T-cell (primary cell): ENCODE measurements at regions not wholly inside any gene's neighbourhood (a gene's known extent, or its start where the extent isn't known, plus 50 kb on each side); places are given as distances from the start of the nearest gene placed in this dataset.

Source experiments
- ATAC-seq, 4 experiments: fragments of 200-7000 bp in 3 of 4; fragments of 150-1000 bp in 1 of 4; cut with Tn5 transposase; replicated peaks in 1 of 4; 1 replicate in 3 of 4; 2 replicates in 1 of 4; pipeline ENCODE4 v1.10.0; 2021; ENCODE audit warnings: moderate library complexity in 3 of 4, mild to moderate bottlenecking in 2 of 4, moderate number of reproducible peaks in 1 of 4
- CTCF ChIA-PET, 2 donors: fragments of 300-600 bp; sonication (Branson Sonifier 250); formaldehyde crosslinking; loops; one replicate each; lab custom pipeline; 2022; ENCODE audit warnings: antibody characterized with exemption in 2 of 2; lab: Charles Lee
- POLR2A ChIA-PET, 2 donors: fragments of 300-600 bp; sonication (Branson Sonifier 250); formaldehyde crosslinking; loops; one replicate each; lab custom pipeline; 2022; ENCODE audit warnings: antibody characterized with exemption in 2 of 2; lab: Charles Lee
- DNase-seq, 35 experiments: peaks; one replicate each; pipeline versions ENCODE4 v3.0.0 to v3.0.0-alpha.2; 2013 to 2023
- H3K27ac ChIP-seq: one replicate; pipeline ENCODE4 v1.5.1; 2013; ENCODE audit warnings: low read length
- H3K27me3 ChIP-seq, 2 experiments: replicated peaks in 1 of 2; 1 replicate in 1 of 2; 2 replicates in 1 of 2; pipeline versions ENCODE4 v1.6.1 to v1.7.0; 2013; ENCODE audit warnings: low read length in 1 of 2, mixed read lengths in 1 of 2; ENCODE audit not compliant: control insufficient read depth in 2 of 2, insufficient read depth in 2 of 2; ENCODE audit errors: extremely low read depth in 1 of 2
- H3K36me3 ChIP-seq, 2 donors: 1 replicate in 1 of 2; 2 replicates in 1 of 2; pipeline versions ENCODE4 v1.6.1 to v1.7.0; 2013; ENCODE audit warnings: low read length in 1 of 2; ENCODE audit not compliant: control insufficient read depth in 2 of 2, insufficient read depth in 1 of 2; ENCODE audit errors: extremely low read depth in 1 of 2
- H3K4me1 ChIP-seq, 2 experiments: 1 replicate in 1 of 2; 2 replicates in 1 of 2; pipeline versions ENCODE4 v1.6.1 to v1.7.0; 2013; ENCODE audit warnings: low read length in 2 of 2, mixed read lengths in 1 of 2; ENCODE audit not compliant: insufficient read depth in 2 of 2, control insufficient read depth in 1 of 2; ENCODE audit errors: extremely low read depth in 1 of 2
- H3K4me3 ChIP-seq, 2 donors: 1 replicate in 1 of 2; 2 replicates in 1 of 2; pipeline versions ENCODE4 v1.5.1 to v1.7.0; 2013; ENCODE audit warnings: mild to moderate bottlenecking in 2 of 2, low read length in 1 of 2, moderate library complexity in 1 of 2; ENCODE audit not compliant: control insufficient read depth in 1 of 2; ENCODE audit errors: extremely low read depth in 1 of 2
- H3K9me3 ChIP-seq: 2 replicates; pipeline ENCODE4 v1.7.0; 2013
- H3K27ac Mint-ChIP-seq, 2 donors: one replicate each; pipeline ENCODE4 v1.8.0; 2020 to 2021; ENCODE audit warnings: mild to moderate bottlenecking in 2 of 2, mixed read lengths in 2 of 2
- H3K27me3 Mint-ChIP-seq, 2 donors: one replicate each; pipeline ENCODE4 v1.8.0; 2021 to 2022; ENCODE audit warnings: mixed read lengths in 2 of 2
- H3K36me3 Mint-ChIP-seq: one replicate; pipeline ENCODE4 v1.8.0; 2021; ENCODE audit warnings: mixed read lengths
- H3K4me1 Mint-ChIP-seq, 3 donors: one replicate each; pipeline ENCODE4 v1.8.0; 2020 to 2022; ENCODE audit warnings: mixed read lengths in 3 of 3, mild to moderate bottlenecking in 1 of 3
- H3K4me3 Mint-ChIP-seq, 3 donors: one replicate each; pipeline ENCODE4 v1.8.0; 2020 to 2022; ENCODE audit warnings: mild to moderate bottlenecking in 3 of 3, mixed read lengths in 3 of 3, moderate library complexity in 3 of 3
- H3K9me3 Mint-ChIP-seq, 3 donors: one replicate each; pipeline ENCODE4 v1.8.0; 2020 to 2022; ENCODE audit warnings: mixed read lengths in 3 of 3
- WGBS: methylation state at CpG from one replicate; pipeline ENCODE4 v1.1.5; 2013; ENCODE audit warnings: missing lambda C conversion rate; ENCODE audit not compliant: insufficient coverage; 5-methylcytosine and 5-hydroxymethylcytosine counted together

GRCh38 chr6:80454661-80455365 is 348.3 kb downstream of the BCKDHB start:
- Mint-ChIP-seq H3K36me3 (no peaks in the 10 kb centered on the region), H3K4me3 (no peak overlapping the region), H3K9me3 (no peaks in the 10 kb centered on the region), H3K27ac (no peak overlapping the region), H3K4me1 (no peaks in the 10 kb centered on the region), H3K27me3 (no peaks in the 10 kb centered on the region)
- no peak for DNase-seq
- Histone ChIP-seq H3K36me3 (no peaks in the 10 kb centered on the region), H3K9me3 (no peaks in the 10 kb centered on the region), H3K4me1 (no peaks in the 10 kb centered on the region), H3K27ac (no peak overlapping the region), H3K27me3 (no peaks in the 10 kb centered on the region), H3K4me3 (no peak overlapping the region)
- 60% methylated on average over 1 of the region's 4 CpGs for WGBS
- no peak for ATAC-seq
- ChIA-PET CTCF (no interaction called here), POLR2A (no interaction called here)

DNA sequence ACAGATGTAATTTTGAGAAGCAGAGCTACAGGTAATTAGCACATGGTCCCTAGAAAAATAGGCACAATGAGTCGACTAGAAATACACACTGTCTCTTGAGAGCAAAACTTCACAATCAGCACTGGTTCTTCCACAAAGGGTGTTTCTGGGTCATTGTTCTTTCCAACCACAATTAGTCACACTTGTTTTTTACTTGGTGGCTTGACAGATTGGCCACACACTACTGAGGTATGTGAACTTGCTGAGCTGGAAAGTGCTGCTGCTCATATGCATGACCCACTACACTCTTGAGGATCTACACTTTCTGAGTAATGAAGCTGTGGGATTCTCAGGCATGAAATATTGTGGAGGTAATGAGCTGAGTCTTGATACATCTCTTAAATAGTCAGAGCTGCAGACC is 347.7 kb downstream of the BCKDHB start:
- no peaks in the 10 kb centered on the region for H3K9me3 Mint-ChIP-seq
- H3K27me3 Mint-ChIP-seq: no peaks in the 10 kb centered on the region
- ChIA-PET CTCF (no interaction called here), POLR2A (no interaction called here)
- Histone ChIP-seq H3K36me3 (no peaks in the 10 kb centered on the region), H3K9me3 (no peaks in the 10 kb centered on the region), H3K27ac (peak overlapping the region; percentile 15), H3K27me3 (no peaks in the 10 kb centered on the region), H3K4me3 (no peak overlapping the region), H3K4me1 (no peaks in the 10 kb centered on the region)
- peak in 2 of 4 experiments; percentile 29 to 44 for ATAC-seq
- no peak overlapping the region for H3K4me3 Mint-ChIP-seq
- H3K36me3 Mint-ChIP-seq: no peaks in the 10 kb centered on the region
- no peak overlapping the region for H3K27ac Mint-ChIP-seq
- no peaks in the 10 kb centered on the region for H3K4me1 Mint-ChIP-seq
- no CpG with 5 or more reads among the region's 1 CpG for WGBS
- peak in 6 of 35 experiments; percentile 1 to 9 (median 1) for DNase-seq

- H3K4me1 Mint-ChIP-seq: no peaks in the 10 kb centered on the region
- no peaks in the 10 kb centered on the region for H3K9me3 ChIP-seq
- ChIA-PET CTCF (no interaction called here), POLR2A (no interaction called here)
- H3K9me3 Mint-ChIP-seq: no peaks in the 10 kb centered on the region
- no peak overlapping the region for H3K27ac ChIP-seq
- H3K4me1 ChIP-seq: no peaks in the 10 kb centered on the region
- H3K36me3 Mint-ChIP-seq: no peaks in the 10 kb centered on the region
- no peak overlapping the region for H3K4me3 ChIP-seq
- ATAC-seq: no peak
- H3K27me3 Mint-ChIP-seq: no peaks in the 10 kb centered on the region
- H3K27me3 ChIP-seq: no peaks in the 10 kb centered on the region
- H3K4me3 Mint-ChIP-seq: no peak overlapping the region
- no peak for DNase-seq
- H3K27ac Mint-ChIP-seq: no peak overlapping the region
- WGBS: no CpG with 5 or more reads among the region's 1 CpG
- H3K36me3 ChIP-seq: no peaks in the 10 kb centered on the region
These were observed 343.3 kb downstream of the BCKDHB start for GRCh38 chr6:80449726-80450125.

DNA sequence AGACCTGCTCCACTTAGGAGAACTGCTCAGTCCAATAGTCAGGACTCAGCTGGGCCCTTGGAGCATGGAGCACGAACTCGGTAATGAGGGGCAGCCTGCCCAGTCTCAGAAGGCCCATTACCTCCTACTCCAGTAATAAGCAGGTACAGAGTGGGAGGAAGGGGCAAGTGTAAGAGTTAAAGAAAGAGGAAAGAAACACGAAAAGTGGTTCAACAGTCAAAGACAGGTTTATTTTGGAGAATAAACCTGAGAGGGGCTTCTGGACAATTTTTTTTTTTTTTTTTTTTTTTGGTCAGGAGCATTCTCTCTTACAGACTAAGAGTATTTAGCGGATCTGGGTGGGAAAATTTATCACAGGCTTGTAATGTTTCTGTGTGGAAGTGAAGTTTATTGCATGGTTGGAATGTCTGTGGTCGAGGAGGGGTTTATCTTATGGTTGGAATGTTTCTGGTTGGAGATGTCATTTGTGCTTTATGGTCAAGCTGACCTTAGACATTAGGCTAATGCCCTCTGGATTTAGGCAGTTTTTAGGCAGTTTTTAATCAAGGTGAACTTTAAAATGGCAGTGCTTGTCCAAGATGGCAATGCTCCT is 340.1 kb downstream of the BCKDHB start:
- no peaks in the 10 kb centered on the region for H3K4me1 ChIP-seq
- WGBS: 62% methylated on average over 2 of the region's 5 CpGs
- H3K9me3 ChIP-seq: no peaks in the 10 kb centered on the region
- CTCF ChIA-PET: no interaction called here
- DNase-seq: no peak
- H3K27ac ChIP-seq: no peak overlapping the region
- H3K27me3 Mint-ChIP-seq: no peaks in the 10 kb centered on the region
- no peaks in the 10 kb centered on the region for H3K9me3 Mint-ChIP-seq
- H3K36me3 ChIP-seq: no peaks in the 10 kb centered on the region
- ATAC-seq: no peak
- no peaks in the 10 kb centered on the region for H3K27me3 ChIP-seq
- H3K36me3 Mint-ChIP-seq: no peaks in the 10 kb centered on the region
- no peaks in the 10 kb centered on the region for H3K4me1 Mint-ChIP-seq
- POLR2A ChIA-PET: no interaction called here
- H3K27ac Mint-ChIP-seq: no peak overlapping the region
- no peak overlapping the region for H3K4me3 ChIP-seq
- no peak overlapping the region for H3K4me3 Mint-ChIP-seq

GRCh38 chr6:80445751-80446150 is 339.3 kb downstream of the BCKDHB start:
- no peak overlapping the region for H3K27ac ChIP-seq
- Mint-ChIP-seq H3K27ac (no peak overlapping the region), H3K27me3 (no peaks in the 10 kb centered on the region), H3K4me1 (no peaks in the 10 kb centered on the region), H3K9me3 (no peaks in the 10 kb centered on the region), H3K4me3 (no peak overlapping the region), H3K36me3 (no peaks in the 10 kb centered on the region)
- ATAC-seq: no peak
- no peaks in the 10 kb centered on the region for H3K27me3 ChIP-seq
- ChIA-PET POLR2A (no interaction called here), CTCF (no interaction called here)
- no peak overlapping the region for H3K4me3 ChIP-seq
- no peak for DNase-seq
- no peaks in the 10 kb centered on the region for H3K36me3 ChIP-seq
- H3K4me1 ChIP-seq: no peaks in the 10 kb centered on the region
- H3K9me3 ChIP-seq: no peaks in the 10 kb centered on the region

- Histone ChIP-seq H3K27me3 (no peaks in the 10 kb centered on the region), H3K4me1 (no peaks in the 10 kb centered on the region), H3K27ac (no peak overlapping the region), H3K9me3 (no peaks in the 10 kb centered on the region), H3K36me3 (no peaks in the 10 kb centered on the region), H3K4me3 (no peak overlapping the region)
- Mint-ChIP-seq H3K27me3 (no peaks in the 10 kb centered on the region), H3K9me3 (no peaks in the 10 kb centered on the region), H3K27ac (no peak overlapping the region), H3K4me3 (no peak overlapping the region), H3K36me3 (no peaks in the 10 kb centered on the region), H3K4me1 (no peaks in the 10 kb centered on the region)
- ChIA-PET CTCF (no interaction called here), POLR2A (no interaction called here)
- ATAC-seq (no peak), DNase-seq (no peak)
These were observed 335.9 kb downstream of the BCKDHB start for GRCh38 chr6:80442366-80442765.

DNA sequence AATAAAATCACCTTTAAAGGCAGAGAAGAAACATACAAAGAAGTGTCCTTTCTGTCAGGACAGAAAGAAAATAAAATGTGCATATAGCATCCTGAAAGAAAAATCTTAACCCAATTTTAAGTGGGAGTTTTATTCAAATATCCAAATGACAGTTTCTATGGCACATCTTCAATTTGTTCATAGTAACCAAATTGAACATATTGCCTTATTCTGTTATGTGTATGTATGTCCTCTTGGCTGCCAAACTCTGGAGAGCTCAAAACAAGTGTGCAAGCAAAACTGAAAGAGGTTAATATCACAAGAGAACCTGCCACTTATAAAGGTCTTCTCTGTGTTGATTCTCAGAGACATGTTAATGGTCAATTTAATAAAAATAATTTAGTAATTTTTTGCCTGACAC is 334.7 kb downstream of the BCKDHB start:
- Mint-ChIP-seq H3K9me3 (no peaks in the 10 kb centered on the region), H3K4me3 (no peak overlapping the region), H3K4me1 (no peaks in the 10 kb centered on the region), H3K36me3 (no peaks in the 10 kb centered on the region), H3K27me3 (no peaks in the 10 kb centered on the region), H3K27ac (no peak overlapping the region)
- POLR2A ChIA-PET: no interaction called here
- no peak for DNase-seq
- H3K36me3 ChIP-seq: no peaks in the 10 kb centered on the region
- no peaks in the 10 kb centered on the region for H3K27me3 ChIP-seq
- ATAC-seq: no peak
- no peak overlapping the region for H3K27ac ChIP-seq
- no peaks in the 10 kb centered on the region for H3K4me1 ChIP-seq
- no peak overlapping the region for H3K4me3 ChIP-seq
- H3K9me3 ChIP-seq: no peaks in the 10 kb centered on the region
- CTCF ChIA-PET: no interaction called here
